AG10803 (cell line): ENCODE measurements at regions not wholly inside any gene's neighbourhood (a gene's known extent, or its start where the extent isn't known, plus 50 kb on each side); places are given as distances from the start of the nearest gene placed in this dataset.

Source experiments
- DNase-seq: peaks from one replicate; pipeline ENCODE4 v3.0.0; 2010; ENCODE audit warnings: low read depth
- H3K4me3 ChIP-seq: 2 replicates; pipeline ENCODE4 v1.5.1; 2011; ENCODE audit warnings: mild to moderate bottlenecking, low read length, control low read depth
- TF ChIP-seq, protein P1 (sequence below): conservative IDR thresholded peaks from 2 replicates; pipeline ENCODE4 v1.5.1; 2011; ENCODE audit warnings: mild to moderate bottlenecking, low read length, control low read depth, inconsistent platforms

DNA sequence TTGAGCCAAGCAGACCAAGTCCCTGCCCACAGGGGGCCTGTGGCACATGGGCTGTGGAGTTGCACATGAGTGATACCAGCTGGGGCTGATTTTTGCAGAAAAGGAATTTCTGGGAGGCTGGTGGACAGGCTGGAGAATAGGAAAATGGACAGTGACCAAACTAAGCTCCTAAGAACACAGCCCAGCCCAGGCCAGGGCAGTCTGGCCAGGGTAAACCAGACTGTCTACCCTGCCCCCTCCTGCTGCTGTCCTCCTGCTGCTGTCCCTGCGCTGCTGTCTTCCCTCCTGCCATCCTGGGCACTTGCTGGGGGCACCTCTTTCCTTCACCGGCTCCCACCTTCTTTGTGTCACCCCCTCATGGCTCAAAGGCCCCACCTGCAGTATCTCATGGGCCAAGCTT lies 219.2 kb downstream of the ZIC5 start:
- no peak for DNase-seq
- TF ChIP-seq, protein P1, sequence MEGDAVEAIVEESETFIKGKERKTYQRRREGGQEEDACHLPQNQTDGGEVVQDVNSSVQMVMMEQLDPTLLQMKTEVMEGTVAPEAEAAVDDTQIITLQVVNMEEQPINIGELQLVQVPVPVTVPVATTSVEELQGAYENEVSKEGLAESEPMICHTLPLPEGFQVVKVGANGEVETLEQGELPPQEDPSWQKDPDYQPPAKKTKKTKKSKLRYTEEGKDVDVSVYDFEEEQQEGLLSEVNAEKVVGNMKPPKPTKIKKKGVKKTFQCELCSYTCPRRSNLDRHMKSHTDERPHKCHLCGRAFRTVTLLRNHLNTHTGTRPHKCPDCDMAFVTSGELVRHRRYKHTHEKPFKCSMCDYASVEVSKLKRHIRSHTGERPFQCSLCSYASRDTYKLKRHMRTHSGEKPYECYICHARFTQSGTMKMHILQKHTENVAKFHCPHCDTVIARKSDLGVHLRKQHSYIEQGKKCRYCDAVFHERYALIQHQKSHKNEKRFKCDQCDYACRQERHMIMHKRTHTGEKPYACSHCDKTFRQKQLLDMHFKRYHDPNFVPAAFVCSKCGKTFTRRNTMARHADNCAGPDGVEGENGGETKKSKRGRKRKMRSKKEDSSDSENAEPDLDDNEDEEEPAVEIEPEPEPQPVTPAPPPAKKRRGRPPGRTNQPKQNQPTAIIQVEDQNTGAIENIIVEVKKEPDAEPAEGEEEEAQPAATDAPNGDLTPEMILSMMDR = no peak
- H3K4me3 ChIP-seq = no peak overlapping the region

DNA sequence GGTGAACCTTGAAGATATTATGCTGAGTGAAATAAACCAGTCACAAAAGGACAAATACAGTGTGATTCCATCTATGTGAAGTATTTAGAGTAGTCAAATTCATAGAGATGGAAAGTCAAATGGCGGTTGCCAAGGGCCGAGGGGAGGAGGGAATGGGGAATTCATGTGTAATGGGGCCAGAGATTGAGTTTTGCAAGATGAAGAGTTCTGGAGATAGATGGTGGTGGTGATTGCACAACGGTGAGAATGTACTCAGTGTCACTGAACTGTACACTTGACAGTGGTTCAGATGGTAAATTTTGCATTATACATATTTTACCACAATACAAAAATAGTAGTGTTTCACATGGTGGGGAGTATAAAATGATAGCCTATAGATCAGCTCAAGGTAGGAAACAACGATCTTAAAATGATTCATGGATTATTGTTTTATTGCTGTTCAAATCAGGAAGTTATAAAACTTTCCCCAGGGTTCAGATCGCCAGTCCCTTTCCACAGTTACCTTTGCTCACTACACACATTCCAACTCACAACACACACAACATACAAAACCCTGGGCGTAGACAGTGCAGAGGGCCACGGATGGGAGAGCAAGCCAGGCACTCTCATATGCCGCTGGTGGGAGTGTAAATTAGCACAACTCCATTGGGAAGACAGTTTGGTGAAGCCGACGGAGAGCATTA lies 219.9 kb downstream of the ZIC5 start:
- H3K4me3 ChIP-seq = no peak overlapping the region
- DNase-seq = no peak
- TF ChIP-seq, protein P1 = no peak

DNA sequence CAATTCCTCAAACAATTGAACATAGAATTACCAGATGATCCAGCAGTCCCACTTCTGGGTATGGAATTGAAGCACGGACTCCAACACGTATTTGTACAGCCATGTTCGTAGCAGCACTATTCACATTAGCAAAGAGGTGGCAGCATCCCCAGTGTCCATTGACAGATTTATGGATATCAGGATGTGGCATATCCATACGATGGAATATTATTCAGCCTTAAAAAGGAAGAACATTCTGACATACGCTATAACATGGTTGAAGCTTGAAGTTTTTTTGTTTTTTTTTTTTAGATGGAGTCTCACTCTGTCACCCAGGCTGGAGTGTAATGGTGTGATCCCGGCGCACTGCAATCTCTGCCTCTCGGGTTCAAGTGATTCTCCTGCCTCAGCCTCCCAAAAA lies 220.6 kb downstream of the ZIC5 start:
- no peak for DNase-seq
- TF ChIP-seq, protein P1 = no peak
- no peak overlapping the region for H3K4me3 ChIP-seq

DNA sequence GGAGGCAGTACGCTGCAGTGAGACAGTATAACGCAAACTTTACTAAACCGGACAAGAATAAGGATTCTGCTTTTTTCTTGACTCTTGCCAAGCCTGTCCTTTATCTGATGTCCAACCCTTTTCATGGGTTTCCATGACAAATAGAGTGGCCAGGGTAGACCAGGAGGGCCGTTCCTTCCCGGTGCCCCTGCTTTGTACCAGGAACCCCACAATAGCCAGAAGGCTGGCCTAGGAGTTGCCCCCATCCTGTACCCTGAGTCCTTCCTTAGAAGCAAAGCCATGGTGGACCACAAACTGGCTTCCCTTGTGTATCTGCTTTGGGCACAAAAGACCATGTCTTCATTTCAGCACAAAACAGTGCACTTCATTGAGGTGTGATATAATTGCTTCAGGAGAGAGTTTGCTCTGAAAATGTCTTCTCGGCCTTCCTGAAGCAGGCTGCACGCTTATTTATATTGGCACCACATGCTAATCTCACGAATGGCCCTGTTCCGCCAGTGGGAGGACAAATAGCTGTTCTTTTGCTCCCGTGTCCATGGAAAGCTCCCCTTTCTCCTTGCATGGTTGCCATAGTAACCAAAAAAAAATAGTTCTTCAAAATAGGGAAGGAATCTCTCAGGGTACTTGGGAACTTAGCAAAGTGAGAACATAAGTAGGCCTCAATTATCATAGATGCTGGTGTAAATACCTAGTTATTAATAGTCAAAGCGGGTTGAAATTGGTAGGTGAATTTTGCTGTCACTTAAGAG lies 222.1 kb downstream of the ZIC5 start:
- no peak overlapping the region for H3K4me3 ChIP-seq
- no peak for DNase-seq
- TF ChIP-seq, protein P1 = no peak

DNA sequence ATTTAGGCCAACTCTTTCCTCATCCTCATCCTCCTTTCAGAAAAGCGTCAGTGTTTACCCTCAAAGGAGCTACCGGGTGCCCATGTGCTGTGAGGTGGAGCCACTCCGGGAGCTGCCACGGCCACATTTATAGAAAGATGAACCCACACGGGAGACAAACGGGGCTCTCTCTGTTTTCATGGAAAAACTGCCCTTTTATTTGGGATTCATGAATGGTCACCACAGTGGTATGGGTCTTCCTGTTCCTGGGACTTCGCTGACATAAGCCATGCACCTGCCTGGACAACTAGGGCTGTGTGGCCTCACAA lies 224.2 kb downstream of the ZIC5 start:
- TF ChIP-seq, protein P1 = no peak
- DNase-seq = no peak
- no peak overlapping the region for H3K4me3 ChIP-seq

DNA sequence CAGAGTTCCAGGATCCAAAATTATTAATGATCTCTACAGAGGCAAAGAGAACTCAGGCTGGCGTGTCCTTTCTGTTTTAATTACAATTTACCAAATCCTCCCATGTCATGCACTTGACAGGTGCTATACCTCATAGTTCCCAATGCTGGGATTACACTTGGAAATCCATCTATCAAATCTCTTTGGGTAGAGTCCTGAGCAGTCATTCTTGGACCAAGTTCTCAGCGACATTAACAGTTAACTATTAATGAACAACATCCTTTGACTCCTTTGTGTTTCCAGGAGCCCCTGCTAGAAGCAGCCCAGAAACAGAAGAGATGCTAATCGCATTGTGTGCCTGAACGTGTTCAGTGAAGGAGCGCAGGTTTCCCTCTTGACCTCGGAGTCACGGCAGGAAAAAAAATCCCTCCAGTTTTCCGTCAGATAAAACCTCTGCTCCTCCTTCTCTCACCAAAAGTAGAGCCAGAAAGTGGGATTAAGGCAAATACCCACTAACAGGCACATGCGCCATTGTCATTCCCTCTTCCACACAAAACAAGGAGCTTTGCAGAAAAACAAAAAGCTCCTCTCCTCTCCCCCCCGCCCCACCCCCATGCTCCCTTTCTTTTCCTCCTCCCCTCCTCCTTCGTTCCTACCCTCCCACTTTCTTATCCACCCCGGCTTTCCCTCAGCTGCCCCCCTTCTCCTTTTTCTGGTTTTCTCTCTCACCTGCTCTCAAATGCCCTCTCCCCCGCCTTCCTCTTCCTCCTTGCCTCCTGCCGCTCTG lies 224.7 kb downstream of the ZIC5 start:
- no peak overlapping the region for H3K4me3 ChIP-seq
- TF ChIP-seq, protein P1 = no peak
- no peak for DNase-seq
